H1 (cell line): ENCODE measurements at regions not wholly inside any gene's neighbourhood (a gene's known extent, or its start where the extent isn't known, plus 50 kb on each side); places are given as distances from the start of the nearest gene placed in this dataset.

ENCODE experiments used
- CTCF ChIA-PET: fragments of 300-600 bp; sonication (Branson Sonifier 250); formaldehyde crosslinking; loops from one replicate; lab custom pipeline; 2021; ENCODE audit not compliant: partially characterized antibody; lab: Charles Lee
- POLR2A ChIA-PET: fragments of 300-600 bp; sonication (Branson Sonifier 250); formaldehyde crosslinking; loops from one replicate; lab custom pipeline; 2021; ENCODE audit warnings: inconsistent platforms; ENCODE audit not compliant: partially characterized antibody; lab: Charles Lee
- DNase-seq, 2 experiments: peaks; one replicate each; pipeline versions ENCODE4 v3.0.0 to v3.0.0-alpha.2; 2010 to 2022; ENCODE audit warnings: low spot score in 2 of 2, low read depth in 1 of 2, mixed read lengths in 1 of 2
- FAIRE-seq: peaks from 2 replicates; lab custom pipeline; 2011; peaks lifted over from hg19 to GRCh38; lab: Jason Lieb, UNC
- H2AFZ ChIP-seq: 2 replicates; pipeline ENCODE4 v1.8.1; 2012; ENCODE audit warnings: low read length, inconsistent platforms
- H2AK5ac ChIP-seq: 2 replicates; pipeline ENCODE4 v1.6.1; 2013; ENCODE audit warnings: low read depth, low read length
- H2BK120ac ChIP-seq: replicated peaks from 2 replicates; pipeline ENCODE3; 2013; ENCODE audit warnings: low read depth, low read length, inconsistent platforms
- H2BK12ac ChIP-seq: 2 replicates; pipeline ENCODE4 v1.6.1; 2013; ENCODE audit warnings: low read depth, low read length
- H2BK15ac ChIP-seq: 2 replicates; pipeline ENCODE4 v1.6.1; 2013; ENCODE audit warnings: low read length
- H2BK20ac ChIP-seq: 2 replicates; pipeline ENCODE4 v1.6.1; 2013; ENCODE audit warnings: low read length
- H2BK5ac ChIP-seq: 2 replicates; pipeline ENCODE4 v1.6.1; 2013; ENCODE audit warnings: low read depth, low read length
- H3K14ac ChIP-seq: 2 replicates; pipeline ENCODE4 v1.6.1; 2013; ENCODE audit warnings: inconsistent platforms; ENCODE audit not compliant: insufficient read length
- H3K18ac ChIP-seq: 2 replicates; pipeline ENCODE4 v1.6.1; 2013; ENCODE audit warnings: low read length; ENCODE audit errors: extremely low read depth
- H3K23ac ChIP-seq: 2 replicates; pipeline ENCODE4 v1.6.1; 2013; ENCODE audit warnings: inconsistent platforms; ENCODE audit not compliant: insufficient read length
- H3K23me2 ChIP-seq: 2 replicates; pipeline ENCODE4 v1.6.1; 2013; ENCODE audit warnings: low read depth, low read length
- H3K27ac ChIP-seq: 2 replicates; pipeline ENCODE4 v1.6.1; 2011; ENCODE audit warnings: low read depth, low read length, inconsistent platforms
- H3K27me3 ChIP-seq, 4 experiments: replicated peaks in 1 of 4; 1 replicate in 1 of 4; 2 replicates in 3 of 4; pipeline versions ENCODE4 v1.6.1 to v1.8.1; 2011 to 2013; ENCODE audit warnings: low read length in 3 of 4, mild to moderate bottlenecking in 3 of 4, inconsistent platforms in 2 of 4, mixed read lengths in 2 of 4, moderate library complexity in 1 of 4; ENCODE audit not compliant: control insufficient read depth in 3 of 4, insufficient read depth in 3 of 4; ENCODE audit errors: extremely low read depth in 1 of 4
- H3K36me3 ChIP-seq, 4 experiments: 2 replicates each; pipeline versions ENCODE4 v1.6.1 to v1.8.1; 2011 to 2013; ENCODE audit warnings: mild to moderate bottlenecking in 4 of 4, low read length in 3 of 4, moderate library complexity in 2 of 4, control low read depth in 1 of 4, inconsistent platforms in 1 of 4; ENCODE audit not compliant: insufficient read depth in 4 of 4, control insufficient read depth in 2 of 4
- H3K4ac ChIP-seq: replicated peaks from 2 replicates; pipeline ENCODE3; 2013; ENCODE audit warnings: low read length, low read depth, mixed read lengths, inconsistent platforms; ENCODE audit not compliant: insufficient read length
- H3K4me1 ChIP-seq, 4 experiments: replicated peaks in 1 of 4; 1 replicate in 1 of 4; 2 replicates in 3 of 4; pipeline versions ENCODE4 v1.6.1 to v1.8.1; 2011 to 2013; ENCODE audit warnings: low read length in 3 of 4, inconsistent platforms in 2 of 4, mixed read lengths in 1 of 4; ENCODE audit not compliant: insufficient read depth in 4 of 4, control insufficient read depth in 3 of 4
- H3K4me2 ChIP-seq, 2 experiments: 2 replicates each; pipeline versions ENCODE4 v1.6.1 to v1.8.1; 2011 to 2013; ENCODE audit warnings: low read depth in 2 of 2, low read length in 2 of 2, control low read depth in 1 of 2, inconsistent platforms in 1 of 2, mild to moderate bottlenecking in 1 of 2; ENCODE audit not compliant: insufficient read depth in 1 of 2
- H3K4me3 ChIP-seq, 4 experiments: fragments of 200-600, 300-600 bp in 1 of 4; sonication (generic), shearing (Covaris generic), sonication (Bioruptor Twin) in 1 of 4; 2 replicates each; pipeline versions ENCODE4 v1.5.1 to v1.8.1; 2011 to 2016; ENCODE audit warnings: low read length in 4 of 4, low read depth in 3 of 4, control low read depth in 2 of 4, inconsistent platforms in 2 of 4, mild to moderate bottlenecking in 2 of 4, mixed read lengths in 1 of 4, moderate library complexity in 1 of 4; ENCODE audit not compliant: insufficient read depth in 2 of 4; ENCODE audit errors: extremely low read depth in 1 of 4
- H3K56ac ChIP-seq: replicated peaks from 2 replicates; pipeline ENCODE3; 2013; ENCODE audit warnings: low read depth, mild to moderate bottlenecking, mixed read lengths, low read length, inconsistent platforms; ENCODE audit not compliant: insufficient read length
- H3K79me1 ChIP-seq: 2 replicates; pipeline ENCODE4 v1.6.1; 2013; ENCODE audit warnings: low read depth, low read length, control low read depth
- H3K79me2 ChIP-seq, 2 experiments: 2 replicates each; pipeline versions ENCODE4 v1.6.1 to v1.8.1; 2012 to 2013; ENCODE audit warnings: low read length in 2 of 2, mild to moderate bottlenecking in 2 of 2, inconsistent platforms in 1 of 2; ENCODE audit not compliant: insufficient read depth in 2 of 2, control insufficient read depth in 1 of 2
- H3K9ac ChIP-seq, 4 experiments: replicated peaks in 1 of 4; 1 replicate in 1 of 4; 2 replicates in 3 of 4; pipeline versions ENCODE4 v1.6.1 to v1.8.1; 2011 to 2013; ENCODE audit warnings: low read depth in 3 of 4, low read length in 3 of 4, control low read depth in 2 of 4, mild to moderate bottlenecking in 2 of 4, moderate library complexity in 2 of 4, inconsistent platforms in 1 of 4; ENCODE audit errors: extremely low read depth in 1 of 4
- H3K9me3 ChIP-seq, 2 experiments: 2 replicates each; pipeline versions ENCODE4 v1.6.1 to v1.8.1; 2012 to 2013; ENCODE audit warnings: mild to moderate bottlenecking in 2 of 2, moderate library complexity in 2 of 2, control low read depth in 1 of 2, inconsistent platforms in 1 of 2, low read depth in 1 of 2, low read length in 1 of 2, mixed read lengths in 1 of 2; ENCODE audit not compliant: insufficient read depth in 2 of 2
- H4K20me1 ChIP-seq, 2 experiments: replicated peaks in 1 of 2; 2 replicates each; pipeline versions ENCODE3 to v1.8.1; 2011 to 2013; ENCODE audit warnings: inconsistent platforms in 2 of 2, low read length in 2 of 2, mild to moderate bottlenecking in 1 of 2; ENCODE audit not compliant: insufficient read depth in 2 of 2, control insufficient read depth in 1 of 2
- H4K5ac ChIP-seq: 2 replicates; pipeline ENCODE4 v1.6.1; 2013; ENCODE audit warnings: low read length, low read depth, mixed read lengths, inconsistent platforms; ENCODE audit not compliant: insufficient read length
- H4K8ac ChIP-seq: 2 replicates; pipeline ENCODE4 v1.8.0; 2013; ENCODE audit warnings: mild to moderate bottlenecking, moderate library complexity, low read length, inconsistent platforms; ENCODE audit not compliant: insufficient read depth; ENCODE audit errors: extremely low read depth
- H4K91ac ChIP-seq: replicated peaks from 2 replicates; pipeline ENCODE3; 2013; ENCODE audit warnings: low read length, mixed read lengths, inconsistent platforms; ENCODE audit not compliant: insufficient read length
- ATF3 ChIP-seq: IDR thresholded peaks from 2 replicates; pipeline ENCODE4 v1.6.1; 2011; ENCODE audit warnings: low read depth, mild to moderate bottlenecking, low read length; ENCODE audit not compliant: insufficient read depth
- CEBPB ChIP-seq: IDR thresholded peaks from 2 replicates; pipeline ENCODE4 v1.6.1; 2012; ENCODE audit warnings: low read depth, low read length
- CREB1 ChIP-seq: IDR thresholded peaks from 2 replicates; pipeline ENCODE4 v1.6.1; 2012; ENCODE audit warnings: inconsistent platforms
- E2F6 ChIP-seq: IDR thresholded peaks from 2 replicates; pipeline ENCODE4 v1.6.1; 2012; ENCODE audit warnings: inconsistent platforms
- GABPA ChIP-seq: IDR thresholded peaks from 2 replicates; pipeline ENCODE4 v1.6.1; 2011; ENCODE audit warnings: mild to moderate bottlenecking, low read length, moderate library complexity, borderline replicate concordance; ENCODE audit not compliant: insufficient read depth
- NANOG ChIP-seq: IDR thresholded peaks from 2 replicates; pipeline ENCODE4 v1.6.1; 2011; ENCODE audit warnings: low read length, low read depth, mild to moderate bottlenecking, inconsistent platforms; ENCODE audit not compliant: insufficient read depth, poor library complexity, severe bottlenecking
- POU5F1 ChIP-seq: IDR thresholded peaks from 2 replicates; pipeline ENCODE4 v1.6.1; 2011; ENCODE audit warnings: low read depth, mild to moderate bottlenecking, low read length, moderate library complexity
- SIRT6 ChIP-seq: IDR thresholded peaks from one replicate; pipeline ENCODE4 v1.7.1; 2012; ENCODE audit warnings: low read length, inconsistent platforms
- SP4 ChIP-seq: IDR thresholded peaks from 2 replicates; pipeline ENCODE4 v1.6.1; 2012; ENCODE audit warnings: low read length, inconsistent platforms
- SUZ12 ChIP-seq: fragments of 200-600 bp; sonication (generic); IDR thresholded peaks from 2 replicates; pipeline ENCODE4 v1.6.1; 2012; ENCODE audit warnings: mild to moderate bottlenecking, inconsistent platforms, low read length, moderate library complexity, mixed read lengths
- TEAD4 ChIP-seq: IDR thresholded peaks from 2 replicates; pipeline ENCODE4 v1.6.1; 2012; ENCODE audit warnings: low read depth, low read length, inconsistent platforms, mixed read lengths
- WGBS, 2 experiments: shearing (Covaris generic) in 1 of 2; methylation state at CpG; one replicate each; pipeline versions ENCODE4 v1.1.6 to v1.1.7; 2013 to 2015; ENCODE audit warnings: low lambda C conversion rate in 2 of 2, mixed read lengths in 2 of 2, inconsistent platforms in 1 of 2, low coverage in 1 of 2, missing lambda C conversion rate in 1 of 2; ENCODE audit not compliant: insufficient replicate concordance in 2 of 2, insufficient coverage in 1 of 2, insufficient read length in 1 of 2; ENCODE audit errors: extremely low coverage in 1 of 2, missing lambda C conversion rate in 1 of 2; 5-methylcytosine and 5-hydroxymethylcytosine counted together

GRCh38 chr18:22830511-22830910, 102.6 kb upstream of the RBBP8 start:
- TF ChIP-seq E2F6: no peak
- TF ChIP-seq POU5F1: no peak
- no peak for TF ChIP-seq CREB1
- no peak for TF ChIP-seq NANOG
- no peak for TF ChIP-seq CEBPB
- TF ChIP-seq SUZ12: no peak
- TF ChIP-seq SP4: no peak
- TF ChIP-seq ATF3: no peak
- TF ChIP-seq SIRT6: no peak
- no peak for TF ChIP-seq TEAD4
- no peak for TF ChIP-seq GABPA
- Histone ChIP-seq H3K14ac (no peak overlapping the region), H3K56ac (no peak overlapping the region), H3K27ac (no peak overlapping the region), H3K4me2 (no peak overlapping the region), H3K4ac (no peak overlapping the region), H4K5ac (no peak overlapping the region), H2BK12ac (no peak overlapping the region), H4K91ac (no peak overlapping the region), H3K23ac (no peak overlapping the region), H3K23me2 (no peaks in the 10 kb centered on the region), H3K18ac (no peak overlapping the region), H3K4me3 (no peak overlapping the region), H2BK5ac (no peak overlapping the region), H2BK20ac (no peak overlapping the region), H3K79me1 (no peaks in the 10 kb centered on the region), H2BK120ac (no peak overlapping the region), H3K9ac (no peak overlapping the region), H3K36me3 (no peaks in the 10 kb centered on the region), H2AFZ (no peak overlapping the region), H2BK15ac (no peak overlapping the region), H3K9me3 (no peaks in the 10 kb centered on the region), H3K27me3 (no peaks in the 10 kb centered on the region), H2AK5ac (no peak overlapping the region), H3K79me2 (no peaks in the 10 kb centered on the region), H4K8ac (no peak overlapping the region), H4K20me1 (no peaks in the 10 kb centered on the region), H3K4me1 (peaks cover 0 to 2% (median 0%) of the 10 kb centered on the region in 4 experiments; a peak in 1 of 7 replicates)
- no peak for DNase-seq
- WGBS, 2 experiments: 94% methylated on average over 1 of the region's 1 CpG; no CpG with 5 or more reads in 1 of the 2 experiments
- ChIA-PET POLR2A (no interaction called here), CTCF (interaction anchor here (0.6 to 1.1 kb wide), 4 partner anchors 12 to 153 kb away, joined by 3 to 4 read pairs (median 4); no protein-coding TSS in a partner anchor)
- no peak for FAIRE-seq
